GM19239 (cell line): ENCODE measurements at regions not wholly inside any gene's neighbourhood (a gene's known extent, or its start where the extent isn't known, plus 50 kb on each side); places are given as distances from the start of the nearest gene placed in this dataset.

Experiments used
- DNase-seq: peaks from one replicate; pipeline ENCODE4 v3.0.0; 2011; ENCODE audit warnings: low spot score; ENCODE audit not compliant: insufficient read length
- FAIRE-seq: peaks from 2 replicates; lab custom pipeline; 2011; peaks lifted over from hg19 to GRCh38; lab: Jason Lieb, UNC

GRCh38 chr2:188705191-188705590 is 269.0 kb upstream of the COL3A1 start:
- no peak for FAIRE-seq
- DNase-seq = no peak

GRCh38 chr2:188713961-188714360 is 260.2 kb upstream of the COL3A1 start:
- no peak for DNase-seq
- FAIRE-seq = no peak

- no peak for FAIRE-seq
- no peak for DNase-seq
These were observed 253.2 kb upstream of the COL3A1 start for GRCh38 chr2:188720811-188721605.

GRCh38 chr2:188721784-188722183 is 252.4 kb upstream of the COL3A1 start:
- DNase-seq (no peak), FAIRE-seq (no peak)

GRCh38 chr2:188725746-188726360 is 248.3 kb upstream of the COL3A1 start:
- no peak for DNase-seq
- FAIRE-seq = no peak

GRCh38 chr2:188726626-188727247 is 247.4 kb upstream of the COL3A1 start:
- FAIRE-seq (no peak), DNase-seq (no peak)

GRCh38 chr2:188727846-188728245 is 246.3 kb upstream of the COL3A1 start:
- FAIRE-seq = no peak
- no peak for DNase-seq

- no peak for FAIRE-seq
- no peak for DNase-seq
These were observed 239.5 kb upstream of the COL3A1 start for GRCh38 chr2:188734691-188735090.

- no peak for DNase-seq
- FAIRE-seq = no peak
These were observed 227.4 kb upstream of the COL3A1 start for GRCh38 chr2:188746727-188747126.

GRCh38 chr2:188751816-188752215 is 222.4 kb upstream of the COL3A1 start:
- FAIRE-seq = no peak

GRCh38 chr2:188752311-188752710 is 221.9 kb upstream of the COL3A1 start:
- FAIRE-seq (no peak), DNase-seq (no peak)

More at GRCh38 chr2:188751816-188752215, 222.4 kb upstream of the COL3A1 start:
- DNase-seq = no peak

- FAIRE-seq (no peak), DNase-seq (no peak)
These were observed 212.0 kb upstream of the COL3A1 start for GRCh38 chr2:188762151-188762550.

GRCh38 chr2:188765522-188766470 is 208.4 kb upstream of the COL3A1 start:
- no peak for FAIRE-seq
- DNase-seq = no peak

GRCh38 chr2:188766471-188766856 is 207.7 kb upstream of the COL3A1 start:
- FAIRE-seq (no peak), DNase-seq (no peak)

GRCh38 chr2:188767176-188767575 is 207.0 kb upstream of the COL3A1 start:
- no peak for FAIRE-seq
- DNase-seq = no peak

- FAIRE-seq (no peak), DNase-seq (no peak)
These were observed 203.9 kb upstream of the COL3A1 start for GRCh38 chr2:188770296-188770695.

GRCh38 chr2:188773075-188773474 is 201.1 kb upstream of the COL3A1 start:
- DNase-seq (no peak), FAIRE-seq (no peak)

- DNase-seq (no peak), FAIRE-seq (no peak)
These were observed 197.5 kb upstream of the COL3A1 start for GRCh38 chr2:188776634-188777033.

- FAIRE-seq (no peak), DNase-seq (no peak)
These were observed 189.9 kb upstream of the COL3A1 start for GRCh38 chr2:188784269-188784762.

- FAIRE-seq (no peak), DNase-seq (no peak)
These were observed 189.1 kb upstream of the COL3A1 start for GRCh38 chr2:188785061-188785460.
